Panc1 (cell line): ENCODE measurements at regions not wholly inside any gene's neighbourhood (a gene's known extent, or its start where the extent isn't known, plus 50 kb on each side); places are given as distances from the start of the nearest gene placed in this dataset.

Experiments used
- CTCF ChIP-seq: fragments of 450-650 bp; IDR thresholded peaks from 2 replicates; pipeline ENCODE4 v1.5.1; 2017; ENCODE audit warnings: mild to moderate bottlenecking
- POLR2AphosphoS5 ChIP-seq: IDR thresholded peaks from 2 replicates; pipeline ENCODE4 v1.6.1; 2012; ENCODE audit warnings: mild to moderate bottlenecking, low read depth, low read length, moderate library complexity

- TF ChIP-seq CTCF (no peak), POLR2AphosphoS5 (no peak)
Observed at GRCh38 chr12:61652265-61652664, 607.9 kb upstream of the USP15 start.
